ENCODE measurements at regions not wholly inside any gene's neighbourhood (a gene's known extent, or its start where the extent isn't known, plus 50 kb on each side); places are given as distances from the start of the nearest gene placed in this dataset.

- DNase-seq (no peak), ATAC-seq (ENCODE audit: low FRiP score in 2 of 2) (no peak)
- no peaks in the 10 kb centered on the region for H3K27me3 ChIP-seq
- H3K27ac ChIP-seq: no peak overlapping the region
- no peaks in the 10 kb centered on the region for H3K36me3 ChIP-seq
- H3K4me1 ChIP-seq: no peaks in the 10 kb centered on the region
- no peak for TF ChIP-seq CTCF (IDR thresholded peaks at IDR 0.05)
- TF ChIP-seq EP300 (IDR thresholded peaks at IDR 0.05): no peak
- TF ChIP-seq POLR2AphosphoS5 (IDR thresholded peaks at IDR 0.05): no peak
- no peak for TF ChIP-seq POLR2A (IDR thresholded peaks at IDR 0.05)
- H3K9me3 ChIP-seq: no peaks in the 10 kb centered on the region
- no peak overlapping the region for H3K4me3 ChIP-seq
- WGBS, 2 donors: 77 to 78% methylated on average over 4 to 5 of the region's 5 CpGs
These were observed 62.9 kb downstream of the NHLRC3 start for GRCh38 chr13:39100996-39101738.

- no peaks in the 10 kb centered on the region for H3K4me1 ChIP-seq
- H3K27me3 ChIP-seq: no peaks in the 10 kb centered on the region
- H3K9me3 ChIP-seq: no peaks in the 10 kb centered on the region
- DNase-seq: no peak
- ATAC-seq (ENCODE audit: low FRiP score in 2 of 2): no peak
- WGBS, 2 donors: 70 to 73% methylated on average over 6 of the region's 6 CpGs
- TF ChIP-seq POLR2AphosphoS5 (IDR thresholded peaks at IDR 0.05) (no peak), POLR2A (IDR thresholded peaks at IDR 0.05) (no peak), CTCF (IDR thresholded peaks at IDR 0.05) (no peak), EP300 (IDR thresholded peaks at IDR 0.05) (no peak)
- no peaks in the 10 kb centered on the region for H3K36me3 ChIP-seq
- H3K27ac ChIP-seq: no peak overlapping the region
- no peak overlapping the region for H3K4me3 ChIP-seq
These were observed 64.8 kb downstream of the NHLRC3 start for GRCh38 chr13:39102981-39103490.

- Histone ChIP-seq H3K27me3 (no peaks in the 10 kb centered on the region), H3K36me3 (no peaks in the 10 kb centered on the region), H3K4me3 (no peak overlapping the region), H3K4me1 (no peaks in the 10 kb centered on the region), H3K9me3 (no peaks in the 10 kb centered on the region), H3K27ac (no peak overlapping the region)
- no peak for DNase-seq
- ATAC-seq (ENCODE audit: low FRiP score in 2 of 2): no peak
- WGBS, 2 donors: 32 to 46% methylated on average over 1 of the region's 1 CpG
- TF ChIP-seq CTCF (IDR thresholded peaks at IDR 0.05) (no peak), EP300 (IDR thresholded peaks at IDR 0.05) (no peak), POLR2A (IDR thresholded peaks at IDR 0.05) (no peak), POLR2AphosphoS5 (IDR thresholded peaks at IDR 0.05) (no peak)
These were observed 66.9 kb downstream of the NHLRC3 start for GRCh38 chr13:39105110-39105509.

- Histone ChIP-seq H3K9me3 (no peaks in the 10 kb centered on the region), H3K4me3 (no peak overlapping the region), H3K27me3 (no peaks in the 10 kb centered on the region), H3K4me1 (no peaks in the 10 kb centered on the region), H3K27ac (no peak overlapping the region), H3K36me3 (no peaks in the 10 kb centered on the region)
- 63 to 71% methylated on average over 8 of the region's 8 CpGs for WGBS, 2 donors
- DNase-seq: peak in 1 of 2 donors; percentile 17
- no peak for TF ChIP-seq EP300 (IDR thresholded peaks at IDR 0.05)
- no peak for TF ChIP-seq CTCF (IDR thresholded peaks at IDR 0.05)
- no peak for TF ChIP-seq POLR2A (IDR thresholded peaks at IDR 0.05)
- no peak for TF ChIP-seq POLR2AphosphoS5 (IDR thresholded peaks at IDR 0.05)
- ATAC-seq (ENCODE audit: low FRiP score in 2 of 2): no peak
These were observed 68.2 kb downstream of the NHLRC3 start for GRCh38 chr13:39106216-39107005.
